Amniotic stem cell (primary cell): ENCODE measurements at regions not wholly inside any gene's neighbourhood (a gene's known extent, or its start where the extent isn't known, plus 50 kb on each side); places are given as distances from the start of the nearest gene placed in this dataset.
A peak's percentile ranks its signal among the peaks of the same experiment; 100 is the strongest.

Source experiments
- DNase-seq: peaks from one replicate; lab custom pipeline; 2025; lab: John Stamatoyannopoulos, UW

DNA sequence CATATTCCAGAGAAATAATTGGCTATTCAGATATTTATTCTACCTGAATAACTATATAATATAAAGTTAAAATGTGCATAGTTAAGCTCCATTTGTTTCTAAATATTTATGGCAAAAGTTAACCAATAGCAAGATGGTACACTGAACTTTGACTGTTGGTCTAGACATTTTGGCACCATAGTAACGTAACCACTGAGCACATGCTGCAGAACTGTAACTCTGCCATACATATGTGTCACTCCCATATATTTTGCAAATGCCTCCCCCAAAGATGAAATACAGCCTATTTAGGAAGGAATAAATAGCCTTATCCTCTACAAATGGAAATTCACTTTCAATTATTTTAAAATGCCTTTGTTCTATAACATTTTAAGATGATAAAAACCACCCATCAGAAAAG lies 424.9 kb downstream of the CENPC start:
- no peak for DNase-seq

DNA sequence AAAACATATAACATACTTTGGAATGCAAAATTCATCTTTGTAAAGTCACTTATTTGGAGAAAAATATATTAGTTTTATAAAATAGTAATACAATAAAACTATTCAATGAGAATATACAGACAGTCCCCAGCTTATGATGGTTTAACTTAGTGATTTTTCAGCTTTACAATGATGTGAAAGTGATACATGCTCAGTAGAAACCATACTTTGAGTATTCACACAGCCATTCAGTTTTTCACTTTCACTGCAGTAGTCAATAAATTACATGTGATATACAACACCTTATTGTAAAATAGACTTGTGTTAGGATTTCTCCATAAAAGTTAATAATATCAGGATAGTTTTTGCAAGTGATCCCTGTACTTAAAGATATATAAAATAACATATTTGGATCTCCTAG lies 436.0 kb downstream of the CENPC start:
- DNase-seq, result no peak

DNA sequence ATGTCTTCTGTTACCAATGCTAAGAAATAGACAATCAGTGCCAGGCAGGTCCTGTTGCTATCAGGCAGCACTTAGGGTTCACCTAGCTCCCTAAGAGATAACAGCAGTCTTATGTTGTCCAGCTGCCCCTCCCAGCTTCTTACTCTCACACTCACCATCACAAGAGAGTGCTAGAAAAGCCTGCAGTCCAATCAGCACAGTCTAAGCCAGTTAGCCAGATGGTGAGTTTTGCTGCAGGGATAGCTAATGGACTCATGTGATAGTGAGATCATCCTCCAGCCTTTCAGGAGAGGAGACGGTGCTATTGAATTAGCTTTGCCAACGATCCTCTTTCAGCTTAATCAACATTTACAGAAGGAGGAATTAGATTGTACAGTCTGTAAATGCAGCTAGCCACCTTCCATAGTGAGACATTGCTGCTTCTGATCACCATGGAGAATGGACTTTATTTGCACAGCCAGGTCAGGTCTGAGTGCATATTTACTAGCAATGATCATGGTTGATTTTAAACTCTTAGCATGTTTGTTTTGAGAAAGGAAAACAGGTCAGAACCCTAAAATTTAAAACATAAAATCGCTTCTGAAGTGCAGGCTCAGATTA lies 438.3 kb downstream of the CENPC start:
- DNase-seq, result no peak

DNA sequence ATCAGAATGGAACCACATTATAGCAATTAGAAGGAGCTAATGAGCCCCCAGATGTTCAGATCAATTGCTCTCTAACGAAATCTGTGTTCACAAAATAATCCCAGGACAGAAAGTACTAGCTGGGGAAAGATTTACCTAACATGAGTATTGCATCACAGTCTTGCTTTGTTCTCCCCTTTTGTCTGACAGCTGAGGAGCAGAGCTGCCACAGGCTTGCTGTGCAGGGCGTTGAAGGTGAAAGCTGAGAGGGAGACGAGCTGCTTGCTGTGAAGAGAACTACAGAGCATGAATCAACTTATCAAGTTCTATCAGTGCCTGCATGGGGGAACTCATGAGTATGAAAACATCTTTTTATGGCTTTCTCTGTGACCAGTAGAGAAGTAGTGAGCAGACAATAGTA lies 441.2 kb downstream of the CENPC start:
- DNase-seq, result no peak

DNA sequence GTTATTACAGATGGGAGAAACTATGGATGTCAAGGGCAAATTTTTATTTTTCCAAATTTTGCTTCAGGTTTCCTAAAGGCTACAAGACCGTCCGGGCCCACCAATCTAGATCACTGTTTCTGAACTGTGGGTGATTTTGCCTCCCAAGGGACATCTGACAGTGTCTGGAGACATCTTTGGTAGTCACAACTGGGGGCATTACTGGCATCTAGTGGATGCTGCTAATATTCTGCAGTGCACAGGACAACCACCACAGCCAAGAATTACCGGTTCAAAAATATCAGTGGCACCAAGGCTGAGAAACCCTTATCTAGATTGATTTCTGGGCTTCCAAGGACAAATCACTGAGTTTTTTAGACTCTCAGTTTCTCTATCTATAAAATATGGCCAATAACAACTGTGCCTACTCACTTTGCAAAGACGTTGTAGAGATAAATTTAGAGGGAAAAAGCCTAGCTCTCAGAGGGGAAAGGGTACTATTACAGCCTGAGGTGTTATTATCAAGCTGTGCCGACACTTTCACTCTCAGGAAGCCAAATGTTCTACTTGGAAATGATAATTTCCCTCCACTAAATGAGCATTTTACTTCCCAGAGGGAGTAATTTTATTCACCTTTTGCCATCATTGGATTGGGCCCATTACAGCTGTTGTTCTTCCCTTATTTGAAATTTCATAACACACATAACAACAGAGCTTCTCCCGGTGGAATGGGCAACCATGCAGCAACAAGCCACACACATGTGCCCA lies 442.1 kb downstream of the CENPC start:
- no peak for DNase-seq

DNA sequence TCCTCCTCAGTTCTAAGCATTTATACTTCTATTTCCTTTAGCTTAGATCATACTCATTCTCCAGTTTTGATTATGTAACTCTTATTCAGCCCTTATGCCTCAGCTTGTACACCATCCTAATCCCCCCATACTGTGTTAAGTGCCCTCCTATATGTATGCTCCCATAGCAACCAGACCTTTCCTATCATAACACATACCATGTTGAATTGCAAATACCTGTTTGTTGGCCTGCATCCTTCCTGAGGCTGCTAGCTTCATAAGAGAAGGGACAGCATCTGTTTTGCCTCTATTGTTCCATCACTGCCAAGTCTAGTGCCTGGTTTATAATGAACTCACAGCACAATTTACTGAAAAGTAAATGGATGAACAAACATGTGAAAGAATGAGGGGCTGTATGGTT lies 443.7 kb downstream of the CENPC start:
- DNase-seq, result no peak

DNA sequence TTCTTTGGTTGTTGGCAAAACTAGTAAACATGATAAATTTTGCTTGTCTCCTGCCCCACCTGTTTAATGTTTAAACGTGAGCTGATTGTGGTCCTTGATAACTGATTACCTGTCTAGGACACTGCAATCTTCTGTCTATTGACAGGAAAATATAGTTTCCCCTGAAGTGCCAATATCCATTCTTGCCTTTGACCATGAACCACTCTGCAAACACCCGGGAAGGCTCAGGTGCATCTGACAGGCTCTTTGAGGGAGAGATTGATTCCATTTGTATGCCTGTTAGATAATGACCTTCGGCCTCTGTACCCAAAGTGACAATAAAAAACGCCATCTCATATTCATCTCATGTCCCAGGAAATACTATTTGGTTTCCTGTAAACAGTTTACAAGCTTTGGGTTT lies 453.0 kb downstream of the CENPC start:
- DNase-seq, result no peak

DNA sequence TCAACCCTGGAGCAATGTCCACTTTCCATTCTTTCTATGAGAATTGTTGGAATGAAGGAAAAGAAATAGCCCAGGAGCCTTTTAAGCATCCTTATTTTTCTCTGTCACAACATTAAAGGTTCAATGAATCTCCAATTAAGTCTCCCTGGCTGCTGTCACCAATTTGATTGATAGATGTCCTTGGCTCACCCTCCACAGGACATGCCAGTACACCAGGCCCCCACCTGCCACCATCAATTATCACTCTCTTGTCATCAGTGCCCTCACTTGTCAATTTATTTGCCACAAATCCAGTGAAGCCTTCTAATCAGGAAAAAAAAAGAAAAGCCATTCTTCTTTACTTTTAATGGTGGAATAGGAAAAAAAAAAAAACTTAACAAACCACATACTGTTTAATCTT lies 453.6 kb downstream of the CENPC start:
- DNase-seq, result no peak

DNA sequence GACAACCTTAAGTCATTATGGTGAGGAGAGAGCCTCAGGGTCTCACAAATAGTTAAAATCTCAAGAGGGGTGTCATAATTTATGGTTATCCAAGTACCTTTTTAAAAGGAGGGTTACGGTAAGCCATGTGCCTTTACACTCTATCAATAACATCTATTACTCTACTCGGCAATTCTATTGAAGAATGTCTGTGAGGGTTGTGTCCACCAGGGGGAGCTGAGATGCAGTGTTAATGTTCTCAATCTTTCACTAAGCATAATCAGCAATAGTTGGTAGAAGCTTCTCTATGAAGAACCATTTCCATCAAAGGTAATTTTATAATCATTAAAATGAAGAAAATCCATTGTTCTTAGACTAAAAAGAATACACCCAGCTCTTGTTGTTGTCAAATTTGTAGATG lies 457.4 kb downstream of the CENPC start:
- DNase-seq, result no peak

DNA sequence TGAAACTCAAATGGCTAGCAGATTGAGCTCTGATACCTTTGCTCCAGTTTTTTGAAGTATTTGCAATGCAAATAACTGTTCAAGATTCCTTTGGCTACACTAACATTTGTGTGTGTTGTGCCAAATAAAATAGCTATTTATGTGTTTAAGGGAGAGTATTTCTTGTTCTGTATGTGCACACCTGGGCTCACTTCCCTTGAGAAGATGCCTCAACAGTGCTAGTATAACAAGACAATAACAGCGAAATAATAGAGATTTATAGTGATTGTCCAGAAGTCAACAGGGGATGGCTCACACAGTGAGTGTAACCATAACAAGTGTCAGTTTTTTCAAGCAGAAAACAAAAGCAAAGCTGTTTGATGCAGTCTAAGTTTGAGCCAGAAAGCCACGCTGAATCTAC lies 460.5 kb downstream of the CENPC start:
- DNase-seq, result no peak

DNA sequence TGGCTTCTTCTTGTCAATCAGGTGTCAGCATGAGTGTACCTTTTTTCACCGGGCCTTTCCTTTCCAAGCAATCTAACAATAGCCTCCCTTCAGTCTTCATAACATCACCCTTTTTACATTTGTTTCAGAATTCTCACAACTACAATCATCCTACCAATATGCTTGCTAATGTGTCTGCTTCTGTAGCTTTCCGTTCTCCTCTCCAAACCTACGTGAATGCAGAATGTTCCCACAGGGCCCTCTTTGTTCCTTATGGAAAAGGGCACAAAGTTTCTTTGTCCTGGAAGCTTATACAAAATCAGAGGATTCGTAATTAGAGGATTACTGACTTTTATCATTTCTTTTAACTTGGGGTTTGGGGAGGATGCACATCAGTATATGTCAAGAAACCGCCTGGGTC lies 461.8 kb downstream of the CENPC start:
- no peak for DNase-seq

DNA sequence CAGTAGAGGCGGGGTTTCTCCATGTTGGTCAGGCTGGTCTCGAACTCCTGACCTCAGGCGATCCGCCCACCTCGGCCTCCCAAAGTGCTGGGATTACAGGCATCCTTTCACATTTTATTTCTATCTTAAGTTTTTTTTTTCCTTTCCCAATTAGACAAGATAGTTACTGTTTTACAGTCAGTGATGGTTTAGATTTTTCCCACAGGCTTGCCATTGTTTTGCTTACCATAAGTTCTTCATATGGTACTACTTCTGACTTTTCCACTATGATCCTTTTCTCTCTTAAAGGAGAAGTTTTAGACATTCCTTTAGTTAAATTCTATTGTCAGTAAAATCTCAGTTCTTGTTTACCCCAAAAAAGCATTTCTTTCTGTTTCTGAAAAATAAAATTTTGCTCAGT lies 462.6 kb downstream of the CENPC start:
- no peak for DNase-seq

DNA sequence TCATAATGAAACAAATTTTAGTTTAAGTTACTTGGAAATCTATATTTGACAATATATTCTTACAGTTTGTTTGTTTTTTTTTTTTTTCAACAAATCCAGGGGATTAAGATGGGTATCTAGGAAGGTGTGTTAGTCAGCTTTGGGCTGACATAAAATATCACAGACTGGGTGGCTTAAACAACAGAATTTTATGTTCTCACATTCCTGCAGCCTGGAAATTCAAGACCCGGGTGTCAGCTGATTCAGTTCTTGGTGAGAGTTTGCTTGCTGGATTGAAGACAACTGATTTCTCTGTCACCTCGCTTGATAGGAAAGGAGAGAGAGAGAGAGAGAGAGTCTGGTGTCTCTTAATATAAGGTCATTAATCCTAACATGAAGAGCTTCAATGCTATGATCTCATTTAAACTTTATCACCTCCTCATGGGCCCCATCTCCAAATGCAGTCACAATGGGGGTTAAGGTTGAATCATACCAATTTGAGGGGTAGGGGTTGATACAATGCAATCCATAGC lies 465.2 kb downstream of the CENPC start:
- DNase-seq, result no peak

DNA sequence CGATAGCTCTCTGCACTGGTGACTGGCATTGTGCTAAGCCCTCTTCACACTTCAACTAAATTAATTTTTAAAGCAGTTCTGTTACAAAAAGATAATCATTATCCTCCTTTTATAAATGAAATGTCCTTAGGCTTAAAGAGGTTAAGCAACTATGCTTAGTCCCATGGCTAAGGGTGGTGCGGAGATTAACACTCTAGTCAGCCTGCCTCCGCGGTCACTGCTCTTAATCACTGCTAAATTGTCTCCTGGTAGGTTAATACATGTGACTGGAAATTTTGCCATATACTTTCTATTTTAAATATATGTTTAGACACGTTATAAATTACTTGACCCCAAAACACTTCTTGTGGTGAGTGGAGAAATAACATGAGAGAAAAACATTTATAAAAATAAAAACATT lies 473.7 kb downstream of the CENPC start:
- no peak for DNase-seq

DNA sequence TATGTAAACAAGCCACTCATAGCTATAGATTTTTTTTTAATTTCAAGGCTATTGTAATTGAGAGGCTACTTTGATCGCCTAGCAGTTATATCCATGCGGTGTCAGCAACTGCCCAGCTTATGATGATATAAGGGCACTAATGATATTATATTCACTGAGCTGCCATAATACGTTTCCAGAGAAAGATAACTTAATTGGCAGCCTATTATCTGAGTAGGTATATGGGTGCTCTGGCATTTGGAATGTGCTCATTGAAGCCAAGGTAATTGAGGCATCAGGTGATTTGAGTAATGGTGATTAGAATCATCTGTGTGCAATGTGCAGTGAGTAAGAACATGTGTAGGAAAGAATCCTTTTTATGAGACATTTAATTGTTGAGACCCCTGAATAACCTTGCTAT lies 490.0 kb downstream of the CENPC start:
- no peak for DNase-seq

DNA sequence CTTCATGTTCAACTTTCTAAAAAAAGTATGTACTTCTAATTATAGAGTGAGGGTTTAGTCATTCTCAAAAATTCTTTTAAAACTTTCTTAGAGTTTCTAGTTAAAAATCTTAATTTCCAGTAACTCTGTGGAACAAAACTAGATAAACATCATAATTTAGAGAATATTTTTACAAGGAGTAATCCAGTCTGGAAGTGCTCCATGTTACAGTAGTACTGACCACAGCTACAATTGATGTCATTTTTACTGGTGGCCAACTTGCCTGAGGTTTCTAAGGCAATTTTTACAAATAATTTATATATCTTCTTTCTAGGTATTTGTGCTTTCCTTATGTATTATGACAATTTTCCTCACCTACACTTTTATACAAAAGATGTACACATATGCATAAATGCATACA lies 490.4 kb downstream of the CENPC start:
- peak; percentile 2 for DNase-seq

DNA sequence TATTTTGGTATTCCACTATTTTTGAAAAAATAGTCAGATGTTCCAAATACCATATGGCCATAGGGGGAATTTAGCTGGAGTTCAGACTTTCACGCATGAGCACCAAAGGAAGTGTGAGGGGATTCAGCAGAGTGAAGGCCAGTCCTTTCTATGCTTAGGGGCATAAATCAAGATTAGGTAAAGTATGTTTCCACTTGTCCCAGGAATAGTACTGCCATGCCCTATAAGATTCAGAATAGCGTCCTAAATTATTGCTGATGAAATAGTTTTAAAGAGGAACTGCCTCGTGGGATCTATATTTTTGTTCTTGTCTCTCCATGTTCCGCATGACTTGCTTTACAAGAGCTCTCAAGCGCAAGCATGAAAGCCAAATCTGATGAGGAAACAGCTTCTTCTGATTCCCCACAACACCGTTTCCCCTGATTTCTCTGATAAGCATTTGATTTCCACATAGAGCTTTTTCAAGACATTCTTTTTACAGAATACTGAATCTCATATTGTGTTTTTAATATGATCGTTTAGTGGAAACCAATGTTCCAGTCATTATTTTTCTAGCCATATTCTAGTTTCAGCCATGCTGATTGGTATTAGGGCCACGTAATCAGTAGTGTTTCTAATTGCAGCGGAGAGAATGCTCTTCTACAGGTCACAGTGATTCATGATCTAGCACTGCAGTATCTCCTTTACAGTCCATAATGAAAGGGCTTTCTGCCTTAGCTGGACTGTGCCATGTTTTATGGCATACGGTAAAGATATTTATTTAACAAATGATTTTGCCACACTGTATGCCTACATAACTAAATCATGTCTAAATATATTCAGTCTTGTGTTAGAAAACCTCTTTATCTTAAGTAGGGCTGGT lies 492.3 kb downstream of the CENPC start:
- no peak for DNase-seq

DNA sequence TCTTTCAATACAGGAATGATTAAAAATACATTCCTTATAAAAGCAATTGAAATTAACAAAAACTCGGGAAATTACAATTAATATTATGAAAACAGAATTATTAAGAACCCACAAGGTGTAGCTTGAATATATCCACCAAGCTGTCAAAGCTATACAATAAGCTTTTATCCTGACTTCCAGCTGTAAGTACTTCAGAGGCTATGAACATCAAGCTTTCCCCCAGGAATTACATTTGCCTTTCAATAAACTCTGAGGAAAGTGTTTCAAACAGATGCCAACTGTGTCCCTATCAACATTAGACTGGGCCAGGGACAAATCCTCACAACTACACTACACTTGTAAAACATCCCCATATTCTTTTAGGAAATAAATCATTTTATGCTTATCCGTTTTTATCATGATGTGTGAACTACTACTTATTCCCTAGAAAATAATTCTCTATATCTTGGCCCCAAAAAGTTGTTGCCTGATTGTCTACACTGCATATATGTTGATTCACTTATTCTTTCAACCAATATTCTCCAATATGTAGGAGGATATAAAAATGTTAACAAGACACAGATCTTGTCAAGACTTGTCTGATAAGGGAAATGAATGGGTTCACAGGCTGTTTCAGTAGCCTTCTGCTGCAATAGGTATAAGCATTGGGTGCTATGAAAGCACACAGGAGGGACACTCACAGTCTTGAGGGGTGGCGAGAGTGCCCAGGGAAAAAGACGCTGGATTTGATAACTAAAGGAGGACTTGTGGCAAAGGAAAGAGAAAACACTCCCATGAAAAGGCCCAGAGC lies 494.1 kb downstream of the CENPC start:
- DNase-seq, result no peak

DNA sequence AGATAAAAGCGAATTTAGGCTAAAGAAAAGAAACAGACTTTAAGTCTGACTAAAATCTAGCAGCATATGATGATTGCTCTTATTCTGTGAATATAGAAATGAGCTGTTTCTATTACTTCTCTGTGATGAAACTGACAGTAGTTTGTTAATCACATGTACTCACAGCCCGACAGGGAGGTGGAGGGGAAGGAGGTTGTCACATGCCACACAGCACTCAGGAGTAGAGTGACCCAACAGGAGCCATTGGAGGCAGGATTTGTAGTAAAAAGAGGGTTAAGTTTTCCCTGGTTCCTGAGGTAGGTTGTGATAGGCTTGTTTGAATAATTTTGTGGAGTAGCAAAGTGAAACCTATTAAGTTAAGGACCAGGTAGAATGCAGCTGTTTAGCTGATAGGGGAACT lies 495.9 kb downstream of the CENPC start:
- no peak for DNase-seq

DNA sequence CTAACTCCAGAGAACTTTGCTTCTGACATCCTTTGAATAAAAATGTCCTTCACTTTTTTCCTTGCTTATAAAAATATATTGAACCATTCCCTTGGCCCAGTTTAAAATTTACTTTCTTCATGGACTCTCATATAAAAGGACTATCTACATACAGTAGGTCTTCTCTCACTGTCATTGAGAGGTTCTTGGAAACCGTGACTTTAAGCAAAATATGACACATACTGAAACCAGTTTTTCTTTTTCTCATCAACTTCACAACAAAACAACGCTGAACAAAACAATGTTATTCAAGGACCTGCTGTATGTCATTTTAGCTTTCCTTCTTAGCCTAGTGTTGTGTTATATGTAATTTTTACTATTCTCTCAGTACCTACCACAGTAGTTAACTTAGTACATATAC lies 496.8 kb downstream of the CENPC start:
- DNase-seq, result no peak

DNA sequence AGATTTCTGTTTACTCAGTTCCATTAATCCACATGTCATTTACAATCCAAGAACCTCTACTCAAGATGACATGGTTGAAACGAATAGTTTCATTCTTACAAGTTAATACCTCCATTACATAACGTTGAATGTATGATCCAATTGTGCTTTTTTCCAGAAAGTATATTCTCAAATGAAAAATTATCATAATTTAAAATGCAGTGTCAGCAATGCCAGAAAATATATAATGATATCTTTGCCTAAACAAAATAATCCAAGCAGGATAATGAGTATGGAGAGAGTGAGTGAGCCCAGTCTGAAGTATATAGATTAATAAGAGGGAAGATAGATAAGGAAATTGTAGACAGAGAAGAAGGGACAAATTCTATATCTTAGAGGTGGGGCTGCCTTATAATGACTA lies 505.0 kb downstream of the CENPC start:
- DNase-seq, result no peak

DNA sequence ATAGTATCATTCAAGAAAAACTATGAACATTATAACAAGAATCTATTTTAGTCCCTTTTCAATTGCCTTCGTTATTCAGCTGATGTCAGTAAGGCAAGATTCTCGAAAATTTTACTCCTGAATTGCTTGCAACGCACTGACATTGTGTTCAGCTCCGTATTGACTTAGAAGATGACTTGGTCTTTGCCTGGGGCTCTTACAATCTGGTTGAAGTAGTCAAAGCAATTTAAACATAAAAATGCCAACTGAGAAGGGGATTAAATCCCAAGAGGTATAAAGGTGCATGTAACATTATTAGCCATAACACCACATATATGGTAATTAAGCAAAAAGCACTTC lies 507.1 kb downstream of the CENPC start:
- no peak for DNase-seq
